Esophagus squamous epithelium (tissue), 4 donors: ENCODE measurements at regions not wholly inside any gene's neighbourhood (a gene's known extent, or its start where the extent isn't known, plus 50 kb on each side); places are given as distances from the start of the nearest gene placed in this dataset.

Source experiments
- POLR2A ChIP-seq, 4 donors: fragments of 450-650 bp; IDR thresholded peaks; one replicate each; pipeline ENCODE4 v1.6.1; 2017; ENCODE audit warnings: antibody characterized with exemption in 4 of 4, mild to moderate bottlenecking in 4 of 4, moderate library complexity in 3 of 4
- TF ChIP-seq, protein P1 (sequence below), 6 experiments: fragments of 450-650 bp in 4 of 6; fragments of 200-600 bp in 2 of 6; sonication (generic) in 2 of 6; IDR thresholded peaks; one replicate each; pipeline ENCODE4 v1.5.1; 2016 to 2019; ENCODE audit warnings: antibody characterized with exemption in 6 of 6, mild to moderate bottlenecking in 4 of 6, moderate library complexity in 4 of 6

DNA sequence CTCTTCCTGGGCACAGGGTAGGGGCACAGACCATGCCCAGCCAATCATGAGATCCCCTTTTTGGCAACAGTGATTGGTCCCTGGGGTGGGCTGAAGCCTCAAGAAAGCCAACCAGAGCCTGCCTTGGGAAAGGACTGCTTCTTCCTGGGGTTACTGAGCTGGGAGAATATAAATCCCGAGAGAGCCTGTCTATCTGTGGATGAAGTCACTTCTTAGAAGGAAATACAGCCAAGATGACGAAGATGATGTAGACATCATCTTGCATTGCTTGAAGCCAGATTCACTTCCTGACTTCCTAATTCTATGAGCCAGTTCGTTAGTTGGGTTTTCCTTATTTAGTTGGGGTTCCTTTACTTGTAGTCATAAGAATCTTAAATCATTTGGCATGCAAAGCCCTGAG is 50.1 kb upstream of the PWWP2A start:
- TF ChIP-seq, protein P1, sequence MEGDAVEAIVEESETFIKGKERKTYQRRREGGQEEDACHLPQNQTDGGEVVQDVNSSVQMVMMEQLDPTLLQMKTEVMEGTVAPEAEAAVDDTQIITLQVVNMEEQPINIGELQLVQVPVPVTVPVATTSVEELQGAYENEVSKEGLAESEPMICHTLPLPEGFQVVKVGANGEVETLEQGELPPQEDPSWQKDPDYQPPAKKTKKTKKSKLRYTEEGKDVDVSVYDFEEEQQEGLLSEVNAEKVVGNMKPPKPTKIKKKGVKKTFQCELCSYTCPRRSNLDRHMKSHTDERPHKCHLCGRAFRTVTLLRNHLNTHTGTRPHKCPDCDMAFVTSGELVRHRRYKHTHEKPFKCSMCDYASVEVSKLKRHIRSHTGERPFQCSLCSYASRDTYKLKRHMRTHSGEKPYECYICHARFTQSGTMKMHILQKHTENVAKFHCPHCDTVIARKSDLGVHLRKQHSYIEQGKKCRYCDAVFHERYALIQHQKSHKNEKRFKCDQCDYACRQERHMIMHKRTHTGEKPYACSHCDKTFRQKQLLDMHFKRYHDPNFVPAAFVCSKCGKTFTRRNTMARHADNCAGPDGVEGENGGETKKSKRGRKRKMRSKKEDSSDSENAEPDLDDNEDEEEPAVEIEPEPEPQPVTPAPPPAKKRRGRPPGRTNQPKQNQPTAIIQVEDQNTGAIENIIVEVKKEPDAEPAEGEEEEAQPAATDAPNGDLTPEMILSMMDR (IDR thresholded peaks at IDR 0.05) = no peak
- no peak for TF ChIP-seq POLR2A (IDR thresholded peaks at IDR 0.05)
